DLD1 (cell line): ENCODE measurements at regions not wholly inside any gene's neighbourhood (a gene's known extent, or its start where the extent isn't known, plus 50 kb on each side); places are given as distances from the start of the nearest gene placed in this dataset.

Experiments used
- in situ Hi-C: cut with HindIII; loops from 2 replicates; pipeline ENCODE4 v1.10.0; 2017; ENCODE audit warnings: low sequenced_read_pairs

- in situ Hi-C loops = no loop called here
Observed at GRCh38 chr3:71978150-71978721, 193.3 kb upstream of the PROK2 start.

- in situ Hi-C loops = no loop called here
Observed at GRCh38 chr3:71977525-71977924, 192.6 kb upstream of the PROK2 start.

GRCh38 chr3:71975573-71975972, 190.6 kb upstream of the PROK2 start:
- in situ Hi-C loops = no loop called here

- in situ Hi-C loops = no loop called here
Observed at GRCh38 chr3:71974786-71975185, 189.8 kb upstream of the PROK2 start.

- in situ Hi-C loops = no loop called here
Observed at GRCh38 chr3:71973274-71974030, 188.5 kb upstream of the PROK2 start.

- in situ Hi-C loops = no loop called here
Observed at GRCh38 chr3:71972031-71972430, 187.1 kb upstream of the PROK2 start.

- in situ Hi-C loops = no loop called here
Observed at GRCh38 chr3:71968544-71968943, 183.6 kb upstream of the PROK2 start.

GRCh38 chr3:71966185-71966584, 181.2 kb upstream of the PROK2 start:
- in situ Hi-C loops = no loop called here

GRCh38 chr3:71964170-71964569, 179.2 kb upstream of the PROK2 start:
- in situ Hi-C loops = no loop called here

- in situ Hi-C loops = no loop called here
Observed at GRCh38 chr3:71962561-71963240, 177.8 kb upstream of the PROK2 start.

- in situ Hi-C loops = no loop called here
Observed at GRCh38 chr3:71961891-71962290, 176.9 kb upstream of the PROK2 start.

- in situ Hi-C loops = no loop called here
Observed at GRCh38 chr3:71961378-71961777, 176.4 kb upstream of the PROK2 start.

- in situ Hi-C loops = no loop called here
Observed at GRCh38 chr3:71958533-71958932, 173.6 kb upstream of the PROK2 start.

GRCh38 chr3:71956716-71957115, 171.8 kb upstream of the PROK2 start:
- in situ Hi-C loops = no loop called here

GRCh38 chr3:71956069-71956340, 171.1 kb upstream of the PROK2 start:
- in situ Hi-C loops = no loop called here

GRCh38 chr3:71955240-71956068, 170.5 kb upstream of the PROK2 start:
- in situ Hi-C loops = no loop called here

- in situ Hi-C loops = no loop called here
Observed at GRCh38 chr3:71951842-71952241, 166.9 kb upstream of the PROK2 start.

- in situ Hi-C loops = no loop called here
Observed at GRCh38 chr3:71951361-71951760, 166.4 kb upstream of the PROK2 start.

GRCh38 chr3:71949442-71949841, 164.5 kb upstream of the PROK2 start:
- in situ Hi-C loops = no loop called here

GRCh38 chr3:71944482-71945065, 159.6 kb upstream of the PROK2 start:
- in situ Hi-C loops = no loop called here
